SK-N-SH (cell line): ENCODE measurements at regions not wholly inside any gene's neighbourhood (a gene's known extent, or its start where the extent isn't known, plus 50 kb on each side); places are given as distances from the start of the nearest gene placed in this dataset.

Experiments
- MEF2A ChIP-seq: IDR thresholded peaks from 2 replicates; pipeline ENCODE4 v1.4.0; 2012; ENCODE audit warnings: low read depth, borderline replicate concordance
- NRF1 ChIP-seq: IDR thresholded peaks from 2 replicates; pipeline ENCODE4 v1.6.1; 2012; ENCODE audit warnings: low read depth, mild to moderate bottlenecking, low read length
- YY1 ChIP-seq: IDR thresholded peaks from 2 replicates; pipeline ENCODE4 v1.4.0; 2012; ENCODE audit warnings: low read depth, mild to moderate bottlenecking
- TF ChIP-seq, protein P1 (sequence below): IDR thresholded peaks from 2 replicates; pipeline ENCODE4; 2012

DNA sequence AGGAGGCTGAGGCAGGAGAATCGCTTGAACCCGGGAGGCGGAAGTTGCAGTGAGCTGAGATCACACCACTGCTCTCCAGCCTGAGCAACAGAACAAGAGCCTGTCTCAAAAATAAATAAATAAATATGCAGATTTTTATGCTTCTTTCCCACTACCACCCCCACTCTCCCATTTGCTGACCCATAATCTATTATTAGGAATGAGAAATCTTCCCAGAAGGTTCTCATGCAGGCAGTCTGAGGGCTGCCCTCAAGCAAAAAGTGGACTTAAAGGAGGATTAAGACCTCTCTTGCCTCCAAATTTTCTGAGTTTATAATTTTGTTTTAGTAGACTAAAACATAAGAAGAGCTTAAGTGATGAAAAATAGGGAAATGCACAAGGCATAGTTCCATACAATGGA lies 85.2 kb upstream of the TOMM7 start:
- no peak for TF ChIP-seq YY1
- TF ChIP-seq, protein P1, sequence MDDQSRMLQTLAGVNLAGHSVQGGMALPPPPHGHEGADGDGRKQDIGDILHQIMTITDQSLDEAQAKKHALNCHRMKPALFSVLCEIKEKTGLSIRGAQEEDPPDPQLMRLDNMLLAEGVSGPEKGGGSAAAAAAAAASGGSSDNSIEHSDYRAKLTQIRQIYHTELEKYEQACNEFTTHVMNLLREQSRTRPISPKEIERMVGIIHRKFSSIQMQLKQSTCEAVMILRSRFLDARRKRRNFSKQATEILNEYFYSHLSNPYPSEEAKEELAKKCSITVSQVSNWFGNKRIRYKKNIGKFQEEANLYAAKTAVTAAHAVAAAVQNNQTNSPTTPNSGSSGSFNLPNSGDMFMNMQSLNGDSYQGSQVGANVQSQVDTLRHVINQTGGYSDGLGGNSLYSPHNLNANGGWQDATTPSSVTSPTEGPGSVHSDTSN = no peak
- no peak for TF ChIP-seq MEF2A
- TF ChIP-seq NRF1 = no peak
